Smooth muscle cell (in vitro differentiated cells): ENCODE measurements at regions not wholly inside any gene's neighbourhood (a gene's known extent, or its start where the extent isn't known, plus 50 kb on each side); places are given as distances from the start of the nearest gene placed in this dataset.

Experiments
- DNase-seq: peaks from one replicate; lab custom pipeline; 2025; ENCODE audit not compliant: unreplicated experiment; lab: John Stamatoyannopoulos, UW
- H2AFZ ChIP-seq: fragments of 200-600 bp; sonication (generic); 2 replicates; pipeline ENCODE4 v1.6.0; 2016; ENCODE audit warnings: antibody characterized with exemption, low read depth, mild to moderate bottlenecking
- H3F3A ChIP-seq: fragments of 200-600 bp; sonication (generic); 2 replicates; pipeline ENCODE4 v1.6.0; 2017; ENCODE audit warnings: antibody characterized with exemption, low read depth
- H3K27ac ChIP-seq: fragments of 200-600 bp; sonication (generic); 2 replicates; pipeline ENCODE4 v1.5.1; 2016; ENCODE audit warnings: low read depth, mild to moderate bottlenecking
- H3K27me3 ChIP-seq: fragments of 200-600 bp; sonication (generic); 2 replicates; pipeline ENCODE4 v1.6.1; 2016; ENCODE audit warnings: low read depth, mild to moderate bottlenecking
- H3K36me3 ChIP-seq: fragments of 200-600 bp; sonication (generic); 2 replicates; pipeline ENCODE4 v1.5.1; 2016; ENCODE audit warnings: low read depth
- H3K4me1 ChIP-seq: fragments of 200-600 bp; sonication (generic); 2 replicates; pipeline ENCODE4 v1.5.1; 2016; ENCODE audit warnings: low read depth
- H3K4me2 ChIP-seq: fragments of 200-600 bp; sonication (generic); 2 replicates; pipeline ENCODE4 v1.6.0; 2016; ENCODE audit warnings: mild to moderate bottlenecking
- H3K4me3 ChIP-seq: fragments of 200-600 bp; sonication (generic); 2 replicates; pipeline ENCODE4 v1.5.1; 2016; ENCODE audit warnings: mild to moderate bottlenecking
- H3K79me2 ChIP-seq: fragments of 200-600 bp; sonication (generic); 2 replicates; pipeline ENCODE4 v1.6.0; 2016; ENCODE audit warnings: low read depth, mild to moderate bottlenecking
- H3K9ac ChIP-seq: fragments of 200-600 bp; sonication (generic); 2 replicates; pipeline ENCODE4 v1.6.0; 2016; ENCODE audit warnings: low read depth
- H3K9me3 ChIP-seq: fragments of 200-600 bp; sonication (generic); replicated peaks from 2 replicates; pipeline ENCODE4 v1.5.1; 2016; ENCODE audit warnings: low read depth
- H4K20me1 ChIP-seq: fragments of 200-600 bp; sonication (generic); 2 replicates; pipeline ENCODE4 v1.6.0; 2016; ENCODE audit warnings: low read depth
- WGBS: methylation state at CpG from one replicate; pipeline ENCODE4 v1.1.7; 2016; ENCODE audit warnings: low lambda C conversion rate; 5-methylcytosine and 5-hydroxymethylcytosine counted together
- TF ChIP-seq, protein P1 (sequence below): fragments of 200-600 bp; sonication (generic); IDR thresholded peaks from 2 replicates; pipeline ENCODE4 v1.5.1; 2017; ENCODE audit warnings: borderline replicate concordance, mild to moderate bottlenecking, antibody characterized with exemption; ENCODE audit not compliant: insufficient read depth, poor library complexity, severe bottlenecking

DNA sequence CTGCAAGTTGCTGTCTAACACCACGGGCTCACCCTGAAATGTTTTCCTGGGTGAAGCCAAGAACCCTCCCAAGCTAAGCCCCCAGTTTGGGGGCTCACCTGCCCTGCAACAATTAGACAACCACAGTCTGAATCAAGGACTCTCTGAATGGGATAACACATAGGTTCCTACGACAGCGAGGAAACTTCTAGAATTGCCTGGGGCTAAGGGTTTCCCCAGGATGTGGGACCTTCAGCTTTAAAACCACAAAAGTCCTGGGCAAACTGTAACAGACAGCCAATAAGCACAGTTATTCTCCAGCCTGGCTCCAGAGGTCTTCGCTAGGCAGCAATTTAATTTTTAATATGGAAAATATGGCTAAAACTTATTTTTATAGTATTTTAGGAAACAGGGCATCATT lies 162.6 kb downstream of the PRKX start:
- no peaks in the 10 kb centered on the region for H3F3A ChIP-seq
- no peaks in the 10 kb centered on the region for H3K27me3 ChIP-seq
- TF ChIP-seq, protein P1, sequence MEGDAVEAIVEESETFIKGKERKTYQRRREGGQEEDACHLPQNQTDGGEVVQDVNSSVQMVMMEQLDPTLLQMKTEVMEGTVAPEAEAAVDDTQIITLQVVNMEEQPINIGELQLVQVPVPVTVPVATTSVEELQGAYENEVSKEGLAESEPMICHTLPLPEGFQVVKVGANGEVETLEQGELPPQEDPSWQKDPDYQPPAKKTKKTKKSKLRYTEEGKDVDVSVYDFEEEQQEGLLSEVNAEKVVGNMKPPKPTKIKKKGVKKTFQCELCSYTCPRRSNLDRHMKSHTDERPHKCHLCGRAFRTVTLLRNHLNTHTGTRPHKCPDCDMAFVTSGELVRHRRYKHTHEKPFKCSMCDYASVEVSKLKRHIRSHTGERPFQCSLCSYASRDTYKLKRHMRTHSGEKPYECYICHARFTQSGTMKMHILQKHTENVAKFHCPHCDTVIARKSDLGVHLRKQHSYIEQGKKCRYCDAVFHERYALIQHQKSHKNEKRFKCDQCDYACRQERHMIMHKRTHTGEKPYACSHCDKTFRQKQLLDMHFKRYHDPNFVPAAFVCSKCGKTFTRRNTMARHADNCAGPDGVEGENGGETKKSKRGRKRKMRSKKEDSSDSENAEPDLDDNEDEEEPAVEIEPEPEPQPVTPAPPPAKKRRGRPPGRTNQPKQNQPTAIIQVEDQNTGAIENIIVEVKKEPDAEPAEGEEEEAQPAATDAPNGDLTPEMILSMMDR: no peak
- no peaks in the 10 kb centered on the region for H3K36me3 ChIP-seq
- WGBS: 85% methylated on average over 4 of the region's 4 CpGs
- no peak overlapping the region for H3K27ac ChIP-seq
- H3K4me1 ChIP-seq: peaks cover 4% of the 10 kb centered on the region
- no peak overlapping the region for H3K9ac ChIP-seq
- H2AFZ ChIP-seq: no peak overlapping the region
- DNase-seq: no peak
- H3K4me2 ChIP-seq: no peak overlapping the region
- no peaks in the 10 kb centered on the region for H3K9me3 ChIP-seq
- H3K79me2 ChIP-seq: no peaks in the 10 kb centered on the region
- no peaks in the 10 kb centered on the region for H4K20me1 ChIP-seq
- no peak overlapping the region for H3K4me3 ChIP-seq

DNA sequence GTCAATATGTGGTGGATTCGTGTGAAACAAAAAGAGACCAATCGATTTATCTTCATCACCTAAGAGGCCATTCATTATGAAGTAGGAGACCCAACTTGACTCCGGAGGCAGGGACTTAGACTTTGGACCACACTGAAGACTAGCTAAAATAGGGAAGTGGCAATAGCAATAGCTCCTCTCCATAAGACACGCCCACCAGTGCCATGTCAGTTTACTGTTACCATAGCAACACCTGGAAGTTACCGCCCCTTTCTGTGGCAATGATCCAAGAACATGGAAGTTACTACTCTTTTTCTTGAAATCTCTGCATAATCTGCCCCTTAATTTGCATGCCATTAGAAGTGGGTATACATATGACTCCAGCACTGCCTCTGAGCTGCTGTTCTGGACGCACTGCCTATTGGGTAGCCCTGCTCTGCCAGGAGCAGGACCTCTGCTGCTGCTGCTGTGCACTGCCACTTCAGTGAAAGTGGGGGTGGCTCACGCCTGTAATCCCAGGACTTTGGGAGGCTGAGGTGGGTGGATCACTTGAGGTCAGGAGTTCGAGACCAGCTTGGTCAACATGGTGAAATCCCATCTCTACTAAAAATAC lies 163.2 kb downstream of the PRKX start:
- TF ChIP-seq, protein P1: no peak
- no peaks in the 10 kb centered on the region for H3K27me3 ChIP-seq
- H3K4me2 ChIP-seq: no peak overlapping the region
- no peak for DNase-seq
- no peaks in the 10 kb centered on the region for H3K36me3 ChIP-seq
- H3K9me3 ChIP-seq: no peaks in the 10 kb centered on the region
- no peaks in the 10 kb centered on the region for H3K79me2 ChIP-seq
- no peaks in the 10 kb centered on the region for H3F3A ChIP-seq
- H3K27ac ChIP-seq: peak overlapping the region; percentile 85
- no peaks in the 10 kb centered on the region for H4K20me1 ChIP-seq
- no peak overlapping the region for H2AFZ ChIP-seq
- no peak overlapping the region for H3K9ac ChIP-seq
- no peak overlapping the region for H3K4me3 ChIP-seq
- H3K4me1 ChIP-seq: peaks cover 4% of the 10 kb centered on the region
- WGBS: 94% methylated on average over 8 of the region's 8 CpGs

DNA sequence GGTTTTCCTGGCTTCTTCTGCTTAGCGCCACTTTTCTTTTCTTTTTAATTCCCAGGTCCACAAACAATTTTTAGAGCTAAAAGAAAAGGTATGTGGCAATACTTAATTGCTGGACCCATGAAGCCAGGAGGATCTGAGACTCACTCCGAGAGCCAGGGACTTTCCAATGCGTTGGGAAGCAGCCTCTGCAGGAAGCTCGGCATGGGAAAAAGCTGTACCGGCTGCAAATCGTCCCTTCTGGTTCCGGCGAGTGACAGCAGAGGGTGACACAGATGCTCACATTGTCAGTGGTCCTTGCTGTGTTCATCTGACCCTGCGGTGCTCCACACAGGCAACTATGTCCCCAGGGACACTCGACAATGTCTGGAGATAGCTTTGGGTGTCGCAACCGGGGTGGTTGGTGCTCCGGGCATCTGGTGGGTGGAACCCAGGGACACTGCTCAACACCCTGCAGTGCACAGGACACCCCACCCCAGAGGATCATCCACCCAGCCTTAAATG lies 164.0 kb downstream of the PRKX start:
- Histone ChIP-seq H3K9ac (peak overlapping the region; percentile 40), H3K4me2 (peak overlapping the region; percentile 87), H3K79me2 (no peaks in the 10 kb centered on the region), H4K20me1 (no peaks in the 10 kb centered on the region), H2AFZ (peak overlapping the region; percentile 26), H3F3A (no peaks in the 10 kb centered on the region), H3K4me1 (peaks cover 4% of the 10 kb centered on the region), H3K27ac (peak overlapping the region; percentile 85), H3K4me3 (peak overlapping the region; percentile 39), H3K27me3 (no peaks in the 10 kb centered on the region), H3K9me3 (no peaks in the 10 kb centered on the region), H3K36me3 (no peaks in the 10 kb centered on the region)
- peak; percentile 1 for DNase-seq
- TF ChIP-seq, protein P1: no peak
- 47% methylated on average over 12 of the region's 13 CpGs for WGBS
